Osteocyte (in vitro differentiated cells): ENCODE measurements at regions not wholly inside any gene's neighbourhood (a gene's known extent, or its start where the extent isn't known, plus 50 kb on each side); places are given as distances from the start of the nearest gene placed in this dataset.

ENCODE experiments used
- DNase-seq: peaks from one replicate; pipeline ENCODE4 v3.0.0; 2021; ENCODE audit warnings: mixed read lengths; ENCODE audit not compliant: unreplicated experiment; ENCODE audit errors: extremely low spot score
- H3K27ac Mint-ChIP-seq: one replicate; pipeline ENCODE4 v1.8.0; 2021; ENCODE audit warnings: mild to moderate bottlenecking, mixed read lengths; ENCODE audit not compliant: unreplicated experiment
- H3K27me3 Mint-ChIP-seq: one replicate; pipeline ENCODE4 v1.8.0; 2021; ENCODE audit warnings: mixed read lengths; ENCODE audit not compliant: unreplicated experiment
- H3K36me3 Mint-ChIP-seq: one replicate; pipeline ENCODE4 v1.8.0; 2021; ENCODE audit warnings: mixed read lengths; ENCODE audit not compliant: unreplicated experiment
- H3K4me1 Mint-ChIP-seq: one replicate; pipeline ENCODE4 v1.8.0; 2021; ENCODE audit warnings: mixed read lengths; ENCODE audit not compliant: unreplicated experiment
- H3K4me3 Mint-ChIP-seq: one replicate; pipeline ENCODE4 v1.8.0; 2021; ENCODE audit warnings: mild to moderate bottlenecking, moderate library complexity, mixed read lengths; ENCODE audit not compliant: unreplicated experiment
- H3K9me3 Mint-ChIP-seq: one replicate; pipeline ENCODE4 v1.8.0; 2021; ENCODE audit warnings: mixed read lengths; ENCODE audit not compliant: unreplicated experiment
- TF ChIP-seq, protein P1 (sequence below): fragments of 200-600 bp; sonication (generic); IDR thresholded peaks from 2 replicates; pipeline ENCODE4 v1.5.0; 2021; ENCODE audit warnings: antibody characterized with exemption, mild to moderate bottlenecking, moderate library complexity

GRCh38 chr5:74153255-74153790 lies 487.2 kb downstream of the ENC1 start:
- peaks cover 3% of the 10 kb centered on the region for H3K27me3 Mint-ChIP-seq
- no peak overlapping the region for H3K4me3 Mint-ChIP-seq
- DNase-seq: no peak
- H3K27ac Mint-ChIP-seq: no peak overlapping the region
- TF ChIP-seq, protein P1, sequence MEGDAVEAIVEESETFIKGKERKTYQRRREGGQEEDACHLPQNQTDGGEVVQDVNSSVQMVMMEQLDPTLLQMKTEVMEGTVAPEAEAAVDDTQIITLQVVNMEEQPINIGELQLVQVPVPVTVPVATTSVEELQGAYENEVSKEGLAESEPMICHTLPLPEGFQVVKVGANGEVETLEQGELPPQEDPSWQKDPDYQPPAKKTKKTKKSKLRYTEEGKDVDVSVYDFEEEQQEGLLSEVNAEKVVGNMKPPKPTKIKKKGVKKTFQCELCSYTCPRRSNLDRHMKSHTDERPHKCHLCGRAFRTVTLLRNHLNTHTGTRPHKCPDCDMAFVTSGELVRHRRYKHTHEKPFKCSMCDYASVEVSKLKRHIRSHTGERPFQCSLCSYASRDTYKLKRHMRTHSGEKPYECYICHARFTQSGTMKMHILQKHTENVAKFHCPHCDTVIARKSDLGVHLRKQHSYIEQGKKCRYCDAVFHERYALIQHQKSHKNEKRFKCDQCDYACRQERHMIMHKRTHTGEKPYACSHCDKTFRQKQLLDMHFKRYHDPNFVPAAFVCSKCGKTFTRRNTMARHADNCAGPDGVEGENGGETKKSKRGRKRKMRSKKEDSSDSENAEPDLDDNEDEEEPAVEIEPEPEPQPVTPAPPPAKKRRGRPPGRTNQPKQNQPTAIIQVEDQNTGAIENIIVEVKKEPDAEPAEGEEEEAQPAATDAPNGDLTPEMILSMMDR: no peak
- H3K9me3 Mint-ChIP-seq: no peaks in the 10 kb centered on the region
- H3K36me3 Mint-ChIP-seq: no peaks in the 10 kb centered on the region
- peaks cover 13% of the 10 kb centered on the region for H3K4me1 Mint-ChIP-seq

DNA sequence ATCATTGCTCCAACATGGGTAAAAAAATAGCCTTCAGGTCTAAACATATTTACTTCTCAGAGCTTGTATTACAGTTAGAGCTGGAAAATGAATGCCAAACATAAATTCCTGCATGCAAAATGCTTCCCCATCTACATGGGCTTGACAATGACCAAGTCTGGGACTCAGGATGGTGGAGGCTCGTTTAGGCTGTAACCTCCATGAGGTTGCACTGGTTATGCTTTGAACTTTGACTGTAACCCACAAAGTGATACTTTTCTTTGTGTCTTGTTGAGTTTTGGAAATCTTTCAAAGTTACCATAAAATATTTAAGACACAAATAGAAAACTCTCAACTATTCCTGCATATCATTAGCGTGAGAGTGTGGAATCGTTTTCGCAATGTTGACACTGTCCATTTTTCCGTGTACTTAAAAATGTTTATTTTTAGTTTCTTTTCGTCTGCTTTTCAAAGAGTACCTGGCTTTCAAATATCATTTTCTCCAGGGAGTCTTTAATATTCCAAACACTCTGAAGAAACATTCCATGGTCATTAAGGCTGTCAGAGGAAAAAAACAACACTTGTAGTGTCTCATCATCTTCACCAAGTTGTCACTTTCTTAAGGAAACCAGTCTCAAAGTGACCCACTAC lies 487.8 kb downstream of the ENC1 start:
- Mint-ChIP-seq H3K36me3 (no peaks in the 10 kb centered on the region), H3K27me3 (no peaks in the 10 kb centered on the region), H3K27ac (no peak overlapping the region), H3K9me3 (no peaks in the 10 kb centered on the region), H3K4me1 (peaks cover 13% of the 10 kb centered on the region), H3K4me3 (no peak overlapping the region)
- TF ChIP-seq, protein P1: no peak
- no peak for DNase-seq

DNA sequence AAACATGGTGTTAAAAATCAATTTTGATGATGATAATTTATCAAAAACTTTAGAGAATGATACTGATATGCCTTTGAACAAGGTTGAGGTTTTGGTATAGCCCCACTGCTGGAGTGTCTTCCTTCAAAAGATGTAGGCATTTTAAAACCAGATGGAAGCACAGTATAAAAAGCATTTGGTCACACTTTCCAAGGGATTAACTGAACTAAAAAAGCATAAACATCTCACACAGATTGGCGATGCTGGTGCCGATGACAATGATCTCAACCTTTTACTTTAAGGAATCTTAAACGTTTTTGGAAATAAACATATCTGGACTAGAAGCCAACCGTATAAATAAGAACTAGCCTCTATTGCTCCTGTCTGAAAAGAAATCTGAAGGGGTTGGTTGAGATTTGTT lies 488.4 kb downstream of the ENC1 start:
- H3K36me3 Mint-ChIP-seq: no peaks in the 10 kb centered on the region
- H3K4me3 Mint-ChIP-seq: no peak overlapping the region
- H3K4me1 Mint-ChIP-seq: peaks cover 13% of the 10 kb centered on the region
- H3K9me3 Mint-ChIP-seq: no peaks in the 10 kb centered on the region
- H3K27me3 Mint-ChIP-seq: no peaks in the 10 kb centered on the region
- no peak for DNase-seq
- H3K27ac Mint-ChIP-seq: no peak overlapping the region
- TF ChIP-seq, protein P1: no peak

DNA sequence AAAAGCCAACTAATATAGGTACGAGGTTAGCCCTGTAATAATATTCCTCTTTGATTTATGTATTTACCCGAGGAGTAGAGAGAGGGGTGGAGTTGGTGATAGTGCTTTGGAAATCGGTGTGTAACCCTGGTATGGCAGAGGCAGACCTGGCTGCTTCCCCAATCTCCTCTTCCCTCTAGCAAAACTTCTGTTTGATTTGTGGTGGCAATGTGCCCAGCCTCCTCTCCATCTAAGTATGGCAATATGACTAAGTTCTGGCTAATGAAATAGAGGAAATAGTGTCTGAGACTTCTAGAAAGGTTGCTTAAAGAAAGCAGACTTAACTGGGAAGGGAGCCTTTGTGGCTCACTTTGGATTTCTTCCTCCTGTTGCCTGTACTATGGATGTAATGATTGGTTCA lies 491.1 kb downstream of the ENC1 start:
- H3K36me3 Mint-ChIP-seq: no peaks in the 10 kb centered on the region
- DNase-seq: no peak
- no peaks in the 10 kb centered on the region for H3K27me3 Mint-ChIP-seq
- no peak overlapping the region for H3K4me3 Mint-ChIP-seq
- peaks cover 13% of the 10 kb centered on the region for H3K4me1 Mint-ChIP-seq
- no peak overlapping the region for H3K27ac Mint-ChIP-seq
- TF ChIP-seq, protein P1: no peak
- H3K9me3 Mint-ChIP-seq: no peaks in the 10 kb centered on the region

- peaks cover 2% of the 10 kb centered on the region for H3K36me3 Mint-ChIP-seq
- H3K27ac Mint-ChIP-seq: no peak overlapping the region
- TF ChIP-seq, protein P1: no peak
- no peak for DNase-seq
- peaks cover 7% of the 10 kb centered on the region for H3K4me1 Mint-ChIP-seq
- no peaks in the 10 kb centered on the region for H3K9me3 Mint-ChIP-seq
- no peaks in the 10 kb centered on the region for H3K27me3 Mint-ChIP-seq
- no peak overlapping the region for H3K4me3 Mint-ChIP-seq
These were observed 492.2 kb downstream of the ENC1 start for GRCh38 chr5:74148321-74148720.
